Keratinocyte (primary cell): ENCODE measurements at regions not wholly inside any gene's neighbourhood (a gene's known extent, or its start where the extent isn't known, plus 50 kb on each side); places are given as distances from the start of the nearest gene placed in this dataset.

ENCODE experiments used
- CTCF ChIP-seq, 3 experiments: IDR thresholded peaks in 1 of 3; conservative IDR thresholded peaks in 1 of 3; optimal IDR thresholded peaks in 1 of 3; 2 replicates in 2 of 3; 3 replicates in 1 of 3; pipeline versions ENCODE3 to v1.5.1; 2011; ENCODE audit warnings: low read length in 3 of 3, mild to moderate bottlenecking in 3 of 3, moderate library complexity in 2 of 3, control low read depth in 1 of 3, inconsistent platforms in 1 of 3; ENCODE audit not compliant: insufficient read depth in 2 of 3; ENCODE audit errors: extremely low read depth in 1 of 3
- EZH2 ChIP-seq: IDR thresholded peaks from one replicate; pipeline ENCODE4 v1.6.1; 2012; ENCODE audit warnings: inconsistent platforms, mild to moderate bottlenecking, low read length, moderate library complexity

DNA sequence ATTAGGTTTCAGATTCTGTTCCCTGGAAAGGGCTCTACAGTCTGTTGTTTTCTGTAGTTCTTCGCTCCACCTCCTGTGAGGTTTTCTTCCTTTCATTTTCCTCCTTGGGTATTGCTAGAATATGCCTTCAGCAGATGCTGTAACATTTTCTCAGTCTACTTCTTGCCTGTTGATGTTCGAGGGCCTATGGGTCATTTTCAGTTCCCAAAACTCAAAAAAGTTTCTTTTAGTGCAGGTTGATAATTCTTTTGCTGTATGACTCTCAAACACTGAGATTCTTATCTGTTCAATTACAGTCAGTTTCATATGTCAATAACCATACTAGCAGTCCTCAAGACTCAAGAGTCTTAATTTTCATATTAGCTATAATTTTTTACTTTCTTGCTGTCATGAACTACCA is 268.3 kb downstream of the RFC3 start:
- TF ChIP-seq CTCF (optimal IDR thresholded peaks at IDR 0.05 in 1 of 3, IDR thresholded peaks at IDR 0.05 in 1 of 3, conservative IDR thresholded peaks at IDR 0.05 in 1 of 3; ENCODE audit: extremely low read depth in 1 of 3, insufficient read depth in 2 of 3, low read length in 3 of 3) (no peak), EZH2 (no peak)
